PC-3 (cell line): ENCODE measurements at regions not wholly inside any gene's neighbourhood (a gene's known extent, or its start where the extent isn't known, plus 50 kb on each side); places are given as distances from the start of the nearest gene placed in this dataset.

Experiments
- ATAC-seq: fragments of 200-7000 bp; cut with Tn5 transposase; 2 replicates; pipeline ENCODE4 v1.9.1; 2020; ENCODE audit warnings: mild to moderate bottlenecking, moderate library complexity
- BruUV-seq: library from RNA; stranded (reverse); fragments of 400-500 nt; replicated peaks from 2 replicates; lab custom pipeline; 2021; lab: Mats Ljungman, UMichigan
- CTCF ChIA-PET: fragments of 300-600 bp; sonication (Branson Sonifier 250); formaldehyde crosslinking; loops from one replicate; lab custom pipeline; 2022; ENCODE audit warnings: antibody characterized with exemption; lab: Charles Lee
- POLR2A ChIA-PET: fragments of 300-600 bp; sonication (Branson Sonifier 250); formaldehyde crosslinking; loops from one replicate; lab custom pipeline; 2022; ENCODE audit warnings: antibody characterized with exemption; ENCODE audit not compliant: unreplicated experiment; lab: Charles Lee
- DNase-seq: peaks from one replicate; pipeline ENCODE4 v3.0.0-alpha.2; 2015
- H2AFZ ChIP-seq: fragments of 300-600 bp; sonication (generic); 2 replicates; pipeline ENCODE4 v1.6.0; 2016; ENCODE audit warnings: antibody characterized with exemption, low read length
- H3F3A ChIP-seq: fragments of 300-600 bp; sonication (generic); one replicate; pipeline ENCODE4 v1.6.0; 2017; ENCODE audit warnings: antibody characterized with exemption, low read length, control low read depth, mild to moderate bottlenecking; ENCODE audit not compliant: unreplicated experiment
- H3K27ac ChIP-seq: fragments of 300-600 bp; sonication (generic); 2 replicates; pipeline ENCODE4 v1.5.1; 2016; ENCODE audit warnings: mild to moderate bottlenecking, low read length
- H3K27me3 ChIP-seq: fragments of 300-600 bp; sonication (generic); 2 replicates; pipeline ENCODE4 v1.6.1; 2016; ENCODE audit warnings: low read length, mixed read lengths
- H3K36me3 ChIP-seq: fragments of 300-600 bp; sonication (generic); 2 replicates; pipeline ENCODE4 v1.6.1; 2016; ENCODE audit warnings: low read depth, mixed run types, low read length, mixed read lengths
- H3K4me1 ChIP-seq: fragments of 300-600 bp; sonication (generic); 2 replicates; pipeline ENCODE4 v1.5.1; 2016; ENCODE audit warnings: low read length; ENCODE audit not compliant: insufficient read depth
- H3K4me2 ChIP-seq: fragments of 300-600 bp; sonication (generic); 2 replicates; pipeline ENCODE4 v1.6.0; 2016; ENCODE audit warnings: low read length
- H3K4me3 ChIP-seq: fragments of 300-600 bp; sonication (generic); 2 replicates; pipeline ENCODE4 v1.5.1; 2016; ENCODE audit warnings: mild to moderate bottlenecking, low read length, mixed read lengths
- H3K79me2 ChIP-seq: fragments of 300-600 bp; sonication (generic); 2 replicates; pipeline ENCODE4 v1.6.1; 2017; ENCODE audit warnings: low read length, mixed read lengths
- H3K9ac ChIP-seq: fragments of 300-600 bp; sonication (generic); 2 replicates; pipeline ENCODE4 v1.6.0; 2016; ENCODE audit warnings: mild to moderate bottlenecking, low read length
- H3K9me2 ChIP-seq: fragments of 300-600 bp; sonication (generic); replicated peaks from 2 replicates; pipeline ENCODE4 v1.6.1; 2016; ENCODE audit warnings: mixed run types, low read length, mixed read lengths
- H3K9me3 ChIP-seq: fragments of 300-600 bp; sonication (generic); 2 replicates; pipeline ENCODE4 v1.6.1; 2016; ENCODE audit warnings: low read length, mixed read lengths
- H4K20me1 ChIP-seq: fragments of 300-600 bp; sonication (generic); 2 replicates; pipeline ENCODE4 v1.6.1; 2016; ENCODE audit warnings: low read length, mixed read lengths
- EZH2 ChIP-seq: fragments of 300-600 bp; sonication (generic); IDR thresholded peaks from one replicate; pipeline ENCODE4 v1.6.1; 2017; ENCODE audit warnings: antibody characterized with exemption, mild to moderate bottlenecking, low read length; ENCODE audit not compliant: unreplicated experiment
- EZH2phosphoT487 ChIP-seq: fragments of 300-600 bp; sonication (generic); IDR thresholded peaks from 2 replicates; pipeline ENCODE4 v1.6.1; 2018; ENCODE audit warnings: mild to moderate bottlenecking, antibody characterized with exemption, low read length, borderline replicate concordance
- intact Hi-C: fragments of 100-400 bp; cut with micrococcal nuclease; formaldehyde crosslinking; loops from 2 replicates; pipeline ENCODE4 v1.9.0; 2023
- TF ChIP-seq, protein P1 (sequence below): fragments of 300-600 bp; sonication (generic); conservative IDR thresholded peaks from 2 replicates; pipeline ENCODE4 v1.5.1; 2017; ENCODE audit warnings: antibody characterized with exemption, low read depth, mild to moderate bottlenecking, low read length

DNA sequence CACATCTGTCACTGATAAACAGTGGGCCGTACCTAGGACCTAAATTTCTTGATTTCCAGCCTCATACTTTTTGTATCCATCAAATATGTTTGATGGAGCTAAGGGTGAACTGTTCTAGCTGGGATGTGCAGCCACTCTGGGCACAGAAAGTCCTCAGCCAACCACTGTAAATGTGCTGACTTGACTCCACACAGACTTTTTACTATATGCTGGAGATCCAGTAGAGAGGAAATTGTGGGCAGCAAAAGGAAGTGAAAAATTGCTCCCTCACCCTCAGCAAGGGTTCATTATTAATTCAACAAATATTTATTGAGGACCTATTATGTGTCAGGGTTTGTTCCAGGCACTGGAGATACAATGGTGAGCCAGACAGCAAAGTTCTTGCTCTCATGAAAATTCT lies 54.2 kb upstream of the AMPD3 start:
- no peaks in the 10 kb centered on the region for H3K9me3 ChIP-seq
- DNase-seq (peak; percentile 35), ATAC-seq (peak; percentile 44; the same call in 1 of the 2 replicates)
- POLR2A ChIA-PET, result interaction anchor here (0.6 kb wide), 1 partner anchor 29 kb away, joined by 4 read pairs; no protein-coding TSS in a partner anchor
- H3K9ac ChIP-seq, result no peak overlapping the region
- H3K4me2 ChIP-seq, result no peak overlapping the region
- TF ChIP-seq, protein P1, sequence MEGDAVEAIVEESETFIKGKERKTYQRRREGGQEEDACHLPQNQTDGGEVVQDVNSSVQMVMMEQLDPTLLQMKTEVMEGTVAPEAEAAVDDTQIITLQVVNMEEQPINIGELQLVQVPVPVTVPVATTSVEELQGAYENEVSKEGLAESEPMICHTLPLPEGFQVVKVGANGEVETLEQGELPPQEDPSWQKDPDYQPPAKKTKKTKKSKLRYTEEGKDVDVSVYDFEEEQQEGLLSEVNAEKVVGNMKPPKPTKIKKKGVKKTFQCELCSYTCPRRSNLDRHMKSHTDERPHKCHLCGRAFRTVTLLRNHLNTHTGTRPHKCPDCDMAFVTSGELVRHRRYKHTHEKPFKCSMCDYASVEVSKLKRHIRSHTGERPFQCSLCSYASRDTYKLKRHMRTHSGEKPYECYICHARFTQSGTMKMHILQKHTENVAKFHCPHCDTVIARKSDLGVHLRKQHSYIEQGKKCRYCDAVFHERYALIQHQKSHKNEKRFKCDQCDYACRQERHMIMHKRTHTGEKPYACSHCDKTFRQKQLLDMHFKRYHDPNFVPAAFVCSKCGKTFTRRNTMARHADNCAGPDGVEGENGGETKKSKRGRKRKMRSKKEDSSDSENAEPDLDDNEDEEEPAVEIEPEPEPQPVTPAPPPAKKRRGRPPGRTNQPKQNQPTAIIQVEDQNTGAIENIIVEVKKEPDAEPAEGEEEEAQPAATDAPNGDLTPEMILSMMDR, result no peak
- TF ChIP-seq EZH2, result no peak
- H3K9me2 ChIP-seq, result no peaks in the 10 kb centered on the region
- no peaks in the 10 kb centered on the region for H3K79me2 ChIP-seq
- H3K4me3 ChIP-seq, result no peak overlapping the region
- no TSS peak for BruUV-seq
- intact Hi-C loops, result no loop called here
- no peaks in the 10 kb centered on the region for H3K36me3 ChIP-seq
- no peaks in the 10 kb centered on the region for H3K27me3 ChIP-seq
- CTCF ChIA-PET, result no interaction called here
- H3K27ac ChIP-seq, result no peak overlapping the region
- H4K20me1 ChIP-seq, result no peaks in the 10 kb centered on the region
- peaks cover 15% of the 10 kb centered on the region for H3K4me1 ChIP-seq
- no peaks in the 10 kb centered on the region for H3F3A ChIP-seq
- no peak overlapping the region for H2AFZ ChIP-seq

DNA sequence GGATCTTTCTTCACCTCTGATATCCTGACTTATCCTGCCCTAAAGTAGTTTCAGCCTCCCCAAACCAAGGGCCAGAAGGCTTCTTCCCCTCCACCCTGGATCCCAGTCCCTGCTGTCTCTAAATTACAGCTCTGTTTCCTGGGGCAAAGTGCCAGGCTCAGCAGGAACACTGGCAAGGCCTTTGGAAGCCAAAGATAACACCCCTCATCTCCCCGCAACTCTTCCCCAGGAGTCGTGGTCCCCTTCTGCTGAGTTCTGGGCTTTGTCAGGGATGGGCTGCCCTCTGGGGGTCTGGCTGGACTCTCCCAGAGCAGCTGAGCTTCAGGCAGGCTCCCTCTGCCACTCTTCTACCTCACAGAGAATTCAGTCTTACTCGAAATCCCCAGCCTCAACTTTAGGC lies 53.8 kb upstream of the AMPD3 start:
- POLR2A ChIA-PET, result no interaction called here
- ATAC-seq (no peak), DNase-seq (no peak)
- Histone ChIP-seq H3K9ac (no peak overlapping the region), H3K36me3 (no peaks in the 10 kb centered on the region), H2AFZ (no peak overlapping the region), H3K4me2 (no peak overlapping the region), H3K27ac (no peak overlapping the region), H3K9me2 (no peaks in the 10 kb centered on the region), H3K27me3 (no peaks in the 10 kb centered on the region), H3K4me3 (no peak overlapping the region), H3K9me3 (no peaks in the 10 kb centered on the region), H3F3A (no peaks in the 10 kb centered on the region), H3K79me2 (no peaks in the 10 kb centered on the region), H3K4me1 (peaks cover 13% of the 10 kb centered on the region), H4K20me1 (no peaks in the 10 kb centered on the region)
- BruUV-seq, result no TSS peak
- intact Hi-C loops, result no loop called here
- CTCF ChIA-PET, result no interaction called here
- TF ChIP-seq EZH2 (no peak), EZH2phosphoT487 (no peak)
- TF ChIP-seq, protein P1, result no peak

DNA sequence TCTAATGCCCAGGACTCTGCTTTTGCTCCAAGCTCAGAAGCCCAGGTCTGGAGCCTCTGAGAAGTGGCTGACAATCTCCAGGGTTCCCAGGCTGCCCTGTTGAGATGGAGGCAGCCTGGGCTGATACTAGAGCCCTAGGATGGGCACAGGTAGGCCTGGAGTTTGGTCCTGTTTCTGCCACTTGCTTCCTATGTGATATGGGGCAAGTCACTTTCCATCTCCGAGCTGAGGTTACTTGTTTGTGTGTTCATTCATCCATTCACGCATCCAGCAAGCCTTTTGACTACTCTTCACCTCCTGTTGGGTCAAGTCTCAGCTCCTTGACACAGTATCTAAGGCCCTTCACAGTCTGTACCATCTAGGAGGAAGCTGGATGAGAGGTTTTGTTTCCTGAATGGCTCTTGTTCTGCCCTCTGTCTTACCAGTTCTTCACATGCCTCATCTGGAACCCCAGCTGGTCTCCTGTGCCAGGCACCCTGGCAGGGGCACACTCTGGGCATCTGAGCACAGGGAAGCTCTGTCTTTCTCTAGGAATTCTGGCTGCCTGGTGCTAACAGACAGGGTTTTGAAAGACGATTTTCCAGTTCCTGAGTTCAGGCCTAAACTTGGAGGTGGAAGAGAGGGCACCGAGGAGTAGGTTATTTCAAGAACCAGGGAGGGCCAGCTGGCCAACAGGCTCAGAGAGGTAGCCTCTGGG lies 53.2 kb upstream of the AMPD3 start:
- Histone ChIP-seq H3K9me2 (no peaks in the 10 kb centered on the region), H3F3A (peaks cover 3% of the 10 kb centered on the region), H3K9me3 (no peaks in the 10 kb centered on the region), H3K4me2 (no peak overlapping the region), H3K36me3 (no peaks in the 10 kb centered on the region), H3K27ac (no peak overlapping the region), H3K27me3 (no peaks in the 10 kb centered on the region), H3K4me1 (peaks cover 17% of the 10 kb centered on the region), H4K20me1 (no peaks in the 10 kb centered on the region), H2AFZ (no peak overlapping the region), H3K4me3 (no peak overlapping the region), H3K79me2 (no peaks in the 10 kb centered on the region), H3K9ac (no peak overlapping the region)
- intact Hi-C loops, result no loop called here
- DNase-seq, result no peak
- TF ChIP-seq EZH2phosphoT487, result no peak
- TF ChIP-seq, protein P1, result no peak
- no peak for TF ChIP-seq EZH2
- POLR2A ChIA-PET, result no interaction called here
- BruUV-seq, result no TSS peak
- ATAC-seq, result no peak
- CTCF ChIA-PET, result interaction anchor here (0.6 kb wide), 1 partner anchor 140 kb away, joined by 3 read pairs; no protein-coding TSS in a partner anchor
